GM23338 (cell line): ENCODE measurements at regions not wholly inside any gene's neighbourhood (a gene's known extent, or its start where the extent isn't known, plus 50 kb on each side); places are given as distances from the start of the nearest gene placed in this dataset.

ENCODE experiments used
- CREB1 ChIP-seq: fragments of 250-450 bp; sonication (Bioruptor Pico); IDR thresholded peaks from 2 replicates; pipeline ENCODE4 v1.5.0; 2020; ENCODE audit warnings: low read depth, mild to moderate bottlenecking, moderate library complexity
- ETS1 ChIP-seq: IDR thresholded peaks from 2 replicates; pipeline ENCODE4 v1.6.1; 2016; ENCODE audit warnings: antibody characterized with exemption
- EZH2 ChIP-seq: fragments of 200-600 bp; sonication (generic); IDR thresholded peaks from one replicate; pipeline ENCODE4 v1.8.0; 2017; ENCODE audit warnings: antibody characterized with exemption, mild to moderate bottlenecking, low read depth; ENCODE audit not compliant: unreplicated experiment
- JUNB ChIP-seq: IDR thresholded peaks from one replicate; pipeline ENCODE4 v1.6.1; 2016; ENCODE audit warnings: antibody characterized with exemption; ENCODE audit not compliant: unreplicated experiment
- POLR2AphosphoS5 ChIP-seq: IDR thresholded peaks from 2 replicates; pipeline ENCODE4 v1.6.1; 2016; ENCODE audit warnings: antibody characterized with exemption, low read depth
- REST ChIP-seq: IDR thresholded peaks from one replicate; pipeline ENCODE4 v1.6.1; 2018; ENCODE audit warnings: antibody characterized with exemption; ENCODE audit not compliant: unreplicated experiment
- ZNF114 ChIP-seq: fragments of 250-450 bp; sonication (Bioruptor Pico); IDR thresholded peaks from 2 replicates; pipeline ENCODE4 v1.5.0; 2020; ENCODE audit warnings: mild to moderate bottlenecking, moderate library complexity
- ZNF331 ChIP-seq: fragments of 250-450 bp; sonication (Bioruptor Pico); IDR thresholded peaks from 2 replicates; pipeline ENCODE4 v1.5.0; 2020; ENCODE audit warnings: low read depth, mild to moderate bottlenecking, moderate library complexity
- ZNF462 ChIP-seq: fragments of 250-450 bp; sonication (Bioruptor Pico); IDR thresholded peaks from 2 replicates; pipeline ENCODE4 v1.5.0; 2020; ENCODE audit warnings: mild to moderate bottlenecking, moderate library complexity

GRCh38 chr4:45120163-45120562, 393.8 kb upstream of the GNPDA2 start (continued):
- TF ChIP-seq ZNF462 (CRISPR knock-in tag) (no peak), ZNF331 (CRISPR knock-in tag) (no peak), EZH2 (no peak), POLR2AphosphoS5 (no peak), CREB1 (no peak), JUNB (no peak), REST (no peak), ZNF114 (CRISPR knock-in tag) (no peak), ETS1 (no peak)
